HepG2 (cell line): ENCODE measurements at regions not wholly inside any gene's neighbourhood (a gene's known extent, or its start where the extent isn't known, plus 50 kb on each side); places are given as distances from the start of the nearest gene placed in this dataset.

ENCODE experiments used
- ATAC-seq: fragments of 200-7000 bp; cut with Tn5 transposase; 3 replicates; pipeline ENCODE4 v1.9.1; 2020; ENCODE audit warnings: mild to moderate bottlenecking, moderate library complexity
- BruUV-seq: library from RNA; stranded (reverse); fragments of 400-500 nt; replicated peaks from 2 replicates; lab custom pipeline; 2021; lab: Mats Ljungman, UMichigan
- CTCF ChIA-PET: fragments of 300-600 bp; formaldehyde crosslinking; extraction: SDS; loops from one replicate; lab custom pipeline; 2021; ENCODE audit warnings: low total read pairs, inconsistent platforms, low intra/inter-chr PET ratio; lab: Yijun Ruan, JAX
- POLR2A ChIA-PET: fragments of 350-600 bp; sonication (Branson Sonifier 250); formaldehyde crosslinking; loops from one replicate; lab custom pipeline; 2020; ENCODE audit warnings: antibody characterized with exemption, inconsistent platforms; lab: Yijun Ruan, JAX
- DNase-seq: peaks from one replicate; pipeline ENCODE4 v3.0.0-alpha.2; 2015; ENCODE audit warnings: low spot score
- FAIRE-seq: peaks from 3 replicates; lab custom pipeline; 2011; peaks lifted over from hg19 to GRCh38; lab: Jason Lieb, UNC
- H2AFZ ChIP-seq: one replicate; pipeline ENCODE4 v1.6.1; 2011; ENCODE audit warnings: low read length, inconsistent platforms
- H3K27ac ChIP-seq: fragments of 300-600 bp; 3 replicates; pipeline ENCODE4 v1.8.0; 2011; ENCODE audit warnings: mixed run types, mild to moderate bottlenecking, mixed read lengths, low read length, inconsistent platforms; ENCODE audit not compliant: insufficient read depth; ENCODE audit errors: extremely low read length
- H3K27me3 ChIP-seq, 2 experiments: fragments of 200-600 bp in 1 of 2; 2 replicates in 1 of 2; 3 replicates in 1 of 2; pipeline versions ENCODE4 v1.6.0 to v1.8.0; 2011; ENCODE audit warnings: low read length in 2 of 2, mild to moderate bottlenecking in 2 of 2, moderate library complexity in 2 of 2, inconsistent platforms in 1 of 2; ENCODE audit not compliant: insufficient read depth in 2 of 2, control insufficient read depth in 1 of 2
- H3K36me3 ChIP-seq, 2 experiments: fragments of 200-600 bp in 1 of 2; replicated peaks in 1 of 2; 2 replicates in 1 of 2; 3 replicates in 1 of 2; pipeline versions ENCODE4 v1.5.1 to v1.8.0; 2011; ENCODE audit warnings: low read length in 2 of 2, inconsistent platforms in 1 of 2; ENCODE audit not compliant: insufficient read depth in 2 of 2, control insufficient read depth in 1 of 2
- H3K4me1 ChIP-seq: 2 replicates; pipeline ENCODE4 v1.5.1; 2012; ENCODE audit warnings: low read length, inconsistent platforms; ENCODE audit not compliant: insufficient read depth
- H3K4me2 ChIP-seq: 2 replicates; pipeline ENCODE4 v1.6.0; 2011; ENCODE audit warnings: low read depth, low read length, inconsistent platforms
- H3K4me3 ChIP-seq, 3 experiments: fragments of 200-600 bp in 1 of 3; sonication (generic), shearing (Covaris generic) in 1 of 3; replicated peaks in 1 of 3; 2 replicates each; pipeline ENCODE4 v1.5.1; 2011 to 2016; ENCODE audit warnings: low read length in 3 of 3, inconsistent platforms in 2 of 3, low read depth in 2 of 3, mild to moderate bottlenecking in 2 of 3, control low read depth in 1 of 3, mixed read lengths in 1 of 3; ENCODE audit not compliant: insufficient read depth in 1 of 3
- H3K79me2 ChIP-seq: one replicate; pipeline ENCODE4 v1.6.1; 2011; ENCODE audit warnings: low read length, inconsistent platforms; ENCODE audit not compliant: insufficient read depth
- H3K9ac ChIP-seq: 2 replicates; pipeline ENCODE4 v1.6.0; 2011; ENCODE audit warnings: mild to moderate bottlenecking, low read depth, low read length, inconsistent platforms; ENCODE audit not compliant: insufficient read depth
- H3K9me3 ChIP-seq: 2 replicates; pipeline ENCODE4 v1.5.1; 2012; ENCODE audit warnings: mild to moderate bottlenecking, low read length
- H4K20me1 ChIP-seq: 2 replicates; pipeline ENCODE4 v1.6.0; 2011; ENCODE audit warnings: inconsistent platforms, mild to moderate bottlenecking, low read length, moderate library complexity; ENCODE audit not compliant: insufficient read depth
- ARHGAP35 ChIP-seq: sonication (generic); formaldehyde crosslinking; IDR thresholded peaks from 2 replicates; pipeline ENCODE4 v1.9.0; 2022; ENCODE audit warnings: mild to moderate bottlenecking, inconsistent platforms, moderate library complexity, missing genetic modification reagents, borderline replicate concordance
- DZIP1 ChIP-seq: sonication (generic); formaldehyde crosslinking; IDR thresholded peaks from 2 replicates; pipeline ENCODE4 v1.5.0; 2020; ENCODE audit warnings: mild to moderate bottlenecking, missing genetic modification reagents
- KLF12 ChIP-seq: sonication (generic); formaldehyde crosslinking; IDR thresholded peaks from 2 replicates; pipeline ENCODE4 v1.4.0; 2020; ENCODE audit warnings: missing genetic modification reagents, borderline replicate concordance
- PATZ1 ChIP-seq: sonication (generic); formaldehyde crosslinking; IDR thresholded peaks from 2 replicates; pipeline ENCODE4 v1.4.0; 2020; ENCODE audit warnings: missing genetic modification reagents
- SIN3B ChIP-seq: fragments of 150-350 bp; IDR thresholded peaks from 2 replicates; pipeline ENCODE4 v1.6.1; 2014; ENCODE audit warnings: low read length
- ZBTB8A ChIP-seq: sonication (generic); formaldehyde crosslinking; IDR thresholded peaks from 2 replicates; pipeline ENCODE4 v1.4.0; 2020; ENCODE audit warnings: mild to moderate bottlenecking, low read depth, missing genetic modification reagents, borderline replicate concordance
- ZNF569 ChIP-seq: sonication (generic); formaldehyde crosslinking; IDR thresholded peaks from 2 replicates; pipeline ENCODE4 v1.5.0; 2020; ENCODE audit warnings: mild to moderate bottlenecking, missing genetic modification reagents, moderate library complexity, borderline replicate concordance
- ZNF577 ChIP-seq: sonication (generic); formaldehyde crosslinking; IDR thresholded peaks from 2 replicates; pipeline ENCODE4 v1.4.0; 2020; ENCODE audit warnings: mild to moderate bottlenecking, low read depth, missing genetic modification reagents, borderline replicate concordance
- ZNF629 ChIP-seq: sonication (generic); formaldehyde crosslinking; conservative IDR thresholded peaks from 2 replicates; pipeline ENCODE4 v1.5.0; 2020; ENCODE audit warnings: missing genetic modification reagents
- WGBS: methylation state at CpG from one replicate; pipeline ENCODE4 v1.1.6; 2017; ENCODE audit warnings: low lambda C conversion rate; 5-methylcytosine and 5-hydroxymethylcytosine counted together
- in situ Hi-C: cut with HindIII; loops from 2 replicates; pipeline ENCODE4 v1.10.0; 2017; ENCODE audit warnings: low pct_unique_long_range_greater_than_20kb; ENCODE audit not compliant: extremely low pct_ligation_motif_present
- intact Hi-C: fragments of 100-400 bp; cut with micrococcal nuclease; formaldehyde crosslinking; loops from one replicate; pipeline ENCODE4 v1.10.0; 2022; ENCODE audit not compliant: unreplicated experiment

- no peak for TF ChIP-seq ARHGAP35 (CRISPR knock-in tag)
These were observed 121.2 kb upstream of the GUCY1A1 start (continued) for GRCh38 chr4:155545456-155545855.

- Histone ChIP-seq H3K27ac (no peak overlapping the region), H2AFZ (no peak overlapping the region), H3K27me3 (no peaks in the 10 kb centered on the region), H3K36me3 (no peaks in the 10 kb centered on the region), H3K9ac (no peak overlapping the region), H4K20me1 (no peaks in the 10 kb centered on the region), H3K79me2 (no peaks in the 10 kb centered on the region), H3K9me3 (no peaks in the 10 kb centered on the region), H3K4me2 (no peak overlapping the region), H3K4me1 (no peaks in the 10 kb centered on the region), H3K4me3 (no peak overlapping the region)
- 29% methylated on average over 6 of the region's 6 CpGs for WGBS
- ATAC-seq (no peak), FAIRE-seq (no peak), DNase-seq (no peak)
- POLR2A ChIA-PET = no interaction called here
- intact Hi-C loops = no loop called here
- in situ Hi-C loops = no loop called here
- no TSS peak for BruUV-seq
- CTCF ChIA-PET = no interaction called here
- TF ChIP-seq KLF12 (CRISPR knock-in tag) (no peak), ZNF569 (no peak)
These were observed 122.1 kb upstream of the GUCY1A1 start for GRCh38 chr4:155544547-155544946.

GRCh38 chr4:155543126-155543765 is 123.4 kb upstream of the GUCY1A1 start:
- H4K20me1 ChIP-seq = no peaks in the 10 kb centered on the region
- no peak overlapping the region for H3K4me3 ChIP-seq
- CTCF ChIA-PET = no interaction called here
- no peak overlapping the region for H3K4me2 ChIP-seq
- H3K79me2 ChIP-seq = no peaks in the 10 kb centered on the region
- H3K9ac ChIP-seq = no peak overlapping the region
- no peaks in the 10 kb centered on the region for H3K4me1 ChIP-seq
- no peaks in the 10 kb centered on the region for H3K36me3 ChIP-seq
- no peak overlapping the region for H2AFZ ChIP-seq
- FAIRE-seq = no peak
- in situ Hi-C loops (no loop called here), intact Hi-C loops (no loop called here)
- POLR2A ChIA-PET = no interaction called here
- H3K9me3 ChIP-seq = no peaks in the 10 kb centered on the region
- H3K27me3 ChIP-seq = no peaks in the 10 kb centered on the region
- 0% methylated on average over 3 of the region's 3 CpGs for WGBS
- no TSS peak for BruUV-seq
- no peak overlapping the region for H3K27ac ChIP-seq
- DNase-seq = no peak
- ATAC-seq = no peak
- TF ChIP-seq ZNF577 (CRISPR knock-in tag) = no peak
- no peak for TF ChIP-seq ZBTB8A (CRISPR knock-in tag)
- TF ChIP-seq PATZ1 (CRISPR knock-in tag) = no peak
- TF ChIP-seq SIN3B = no peak
- TF ChIP-seq DZIP1 = no peak
- no peak for TF ChIP-seq ZNF629 (CRISPR knock-in tag)
